IMR-90 (cell line): ENCODE measurements at regions not wholly inside any gene's neighbourhood (a gene's known extent, or its start where the extent isn't known, plus 50 kb on each side); places are given as distances from the start of the nearest gene placed in this dataset.

Experiments
- ATAC-seq: fragments of 200-7000 bp; cut with Tn5 transposase; 2 replicates; pipeline ENCODE4 v1.9.1; 2020; ENCODE audit warnings: low read depth, mild to moderate bottlenecking, moderate library complexity
- BruUV-seq: library from RNA; stranded (reverse); fragments of 400-500 nt; replicated peaks from 2 replicates; lab custom pipeline; 2021; lab: Mats Ljungman, UMichigan
- CTCF ChIA-PET: fragments of 300-600 bp; formaldehyde crosslinking; extraction: SDS; loops from one replicate; lab custom pipeline; 2021; ENCODE audit warnings: antibody characterized with exemption; lab: Yijun Ruan, JAX
- POLR2A ChIA-PET: fragments of 300-600 bp; sonication (Branson Sonifier 250); formaldehyde crosslinking; loops from one replicate; lab custom pipeline; 2022; ENCODE audit warnings: antibody characterized with exemption; ENCODE audit not compliant: unreplicated experiment; lab: Charles Lee
- DNase-seq: peaks from one replicate; pipeline ENCODE4 v3.0.0; 2013
- H2AFZ ChIP-seq: replicated peaks from 2 replicates; pipeline ENCODE3; 2013; ENCODE audit warnings: low read length, mild to moderate bottlenecking; ENCODE audit not compliant: poor library complexity
- H2AK5ac ChIP-seq: 2 replicates; pipeline ENCODE4 v1.6.1; 2013; ENCODE audit warnings: low read depth, low read length, inconsistent platforms
- H2AK9ac ChIP-seq: replicated peaks from 2 replicates; pipeline ENCODE3; 2013; ENCODE audit warnings: mild to moderate bottlenecking, low read depth, low read length, moderate library complexity; ENCODE audit not compliant: poor library complexity
- H2BK120ac ChIP-seq: 2 replicates; pipeline ENCODE4 v1.6.1; 2013; ENCODE audit warnings: low read depth, low read length, inconsistent platforms
- H2BK15ac ChIP-seq: 3 replicates; pipeline ENCODE4 v1.6.1; 2013; ENCODE audit warnings: low read depth, low read length, inconsistent platforms
- H2BK20ac ChIP-seq: 2 replicates; pipeline ENCODE4 v1.6.1; 2013; ENCODE audit warnings: low read depth, mild to moderate bottlenecking, inconsistent platforms, low read length, moderate library complexity
- H2BK5ac ChIP-seq: 2 replicates; pipeline ENCODE4 v1.6.1; 2013; ENCODE audit warnings: mild to moderate bottlenecking, low read depth, low read length, inconsistent platforms; ENCODE audit not compliant: poor library complexity, severe bottlenecking
- H3K14ac ChIP-seq: replicated peaks from 2 replicates; pipeline ENCODE4 v1.6.1; 2013; ENCODE audit warnings: low read depth, low read length, inconsistent platforms
- H3K18ac ChIP-seq: 2 replicates; pipeline ENCODE4 v1.6.1; 2013; ENCODE audit warnings: low read depth, low read length, control low read depth
- H3K23ac ChIP-seq: 2 replicates; pipeline ENCODE4 v1.6.1; 2013; ENCODE audit warnings: low read depth, low read length, inconsistent platforms
- H3K27ac ChIP-seq: 2 replicates; pipeline ENCODE4 v1.5.1; 2013; ENCODE audit warnings: mild to moderate bottlenecking, control low read depth, low read length; ENCODE audit not compliant: insufficient read depth
- H3K27me3 ChIP-seq: 2 replicates; pipeline ENCODE4 v1.6.1; 2013; ENCODE audit warnings: low read length; ENCODE audit not compliant: control insufficient read depth, insufficient read depth
- H3K36me3 ChIP-seq: 2 replicates; pipeline ENCODE4 v1.6.1; 2013; ENCODE audit warnings: low read length, mixed read lengths; ENCODE audit not compliant: control insufficient read depth, insufficient read depth
- H3K4ac ChIP-seq: 2 replicates; pipeline ENCODE4 v1.6.1; 2013; ENCODE audit warnings: low read depth, low read length, inconsistent platforms
- H3K4me1 ChIP-seq: 2 replicates; pipeline ENCODE4 v1.6.1; 2013; ENCODE audit warnings: low read length, mixed read lengths; ENCODE audit not compliant: control insufficient read depth, insufficient read depth
- H3K4me2 ChIP-seq: 2 replicates; pipeline ENCODE4 v1.6.1; 2013; ENCODE audit warnings: low read depth, mild to moderate bottlenecking, control low read depth, low read length, moderate library complexity
- H3K4me3 ChIP-seq: 2 replicates; pipeline ENCODE4 v1.5.1; 2013; ENCODE audit warnings: low read depth, mild to moderate bottlenecking, control low read depth, low read length, moderate library complexity; ENCODE audit not compliant: insufficient read depth
- H3K56ac ChIP-seq: 2 replicates; pipeline ENCODE4 v1.6.1; 2013; ENCODE audit warnings: low read length, inconsistent platforms; ENCODE audit not compliant: insufficient read depth; ENCODE audit errors: extremely low read depth
- H3K79me1 ChIP-seq, 2 experiments: 2 replicates each; pipeline ENCODE4 v1.6.1; 2013; ENCODE audit warnings: low read length in 2 of 2, inconsistent platforms in 1 of 2, low read depth in 1 of 2
- H3K9ac ChIP-seq: 2 replicates; pipeline ENCODE4 v1.6.1; 2013; ENCODE audit warnings: low read depth, low read length, control low read depth
- H3K9me1 ChIP-seq: 2 replicates; pipeline ENCODE4 v1.6.1; 2013; ENCODE audit warnings: low read length, inconsistent platforms; ENCODE audit not compliant: insufficient read depth
- H3K9me3 ChIP-seq: 2 replicates; pipeline ENCODE4 v1.6.1; 2013; ENCODE audit warnings: low read length; ENCODE audit not compliant: control insufficient read depth, insufficient read depth
- H4K20me1 ChIP-seq: 2 replicates; pipeline ENCODE4 v1.6.1; 2013; ENCODE audit warnings: low read length, inconsistent platforms; ENCODE audit not compliant: insufficient read depth
- H4K5ac ChIP-seq: 2 replicates; pipeline ENCODE4 v1.6.1; 2013; ENCODE audit warnings: mild to moderate bottlenecking, low read depth, low read length, control low read depth
- H4K8ac ChIP-seq, 2 experiments: 2 replicates each; pipeline ENCODE4 v1.6.1; 2013; ENCODE audit warnings: low read depth in 2 of 2, low read length in 2 of 2, control low read depth in 1 of 2, inconsistent platforms in 1 of 2
- H4K91ac ChIP-seq: 2 replicates; pipeline ENCODE4 v1.6.1; 2013; ENCODE audit warnings: low read depth, low read length, inconsistent platforms; ENCODE audit not compliant: insufficient read depth
- BHLHE40 ChIP-seq: fragments of 150-350 bp; IDR thresholded peaks from 2 replicates; pipeline ENCODE4 v1.6.1; 2016; ENCODE audit warnings: mild to moderate bottlenecking, low read depth, low read length
- CEBPB ChIP-seq: IDR thresholded peaks from 2 replicates; pipeline ENCODE4 v1.6.1; 2012; ENCODE audit warnings: low read depth, low read length, improper control_type of control experiment
- CHD1 ChIP-seq: IDR thresholded peaks from 2 replicates; pipeline ENCODE4 v1.6.1; 2012; ENCODE audit warnings: low read depth, low read length, improper control_type of control experiment
- ELK1 ChIP-seq: fragments of 150-350 bp; IDR thresholded peaks from 2 replicates; pipeline ENCODE4 v1.6.1; 2016; ENCODE audit warnings: low read depth, mild to moderate bottlenecking, low read length, moderate library complexity, borderline replicate concordance
- FOS ChIP-seq: fragments of 150-350 bp; IDR thresholded peaks from 2 replicates; pipeline ENCODE4 v1.6.1; 2016; ENCODE audit warnings: low read depth, low read length
- MAFK ChIP-seq: IDR thresholded peaks from 2 replicates; pipeline ENCODE4 v1.6.1; 2012; ENCODE audit warnings: low read depth, low read length, improper control_type of control experiment
- MAZ ChIP-seq: IDR thresholded peaks from 2 replicates; pipeline ENCODE4 v1.6.1; 2012; ENCODE audit warnings: low read depth, mild to moderate bottlenecking, low read length, improper control_type of control experiment, moderate library complexity, borderline replicate concordance
- MXI1 ChIP-seq: IDR thresholded peaks from 2 replicates; pipeline ENCODE4 v1.6.1; 2012; ENCODE audit warnings: low read depth, mild to moderate bottlenecking, low read length, moderate library complexity, borderline replicate concordance
- NFE2L2 ChIP-seq: fragments of 150-350 bp; IDR thresholded peaks from 2 replicates; pipeline ENCODE4 v1.6.1; 2016; ENCODE audit warnings: low read depth, mild to moderate bottlenecking, low read length
- POLR2A ChIP-seq: IDR thresholded peaks from 2 replicates; pipeline ENCODE4 v1.6.1; 2012; ENCODE audit warnings: mild to moderate bottlenecking, low read depth, low read length
- RAD21 ChIP-seq: IDR thresholded peaks from 2 replicates; pipeline ENCODE4 v1.6.1; 2012; ENCODE audit warnings: low read length, improper control_type of control experiment
- RCOR1 ChIP-seq: IDR thresholded peaks from 2 replicates; pipeline ENCODE4 v1.6.1; 2012; ENCODE audit warnings: mild to moderate bottlenecking, low read length, improper control_type of control experiment; ENCODE audit not compliant: insufficient replicate concordance
- RFX5 ChIP-seq: IDR thresholded peaks from 2 replicates; pipeline ENCODE4 v1.8.0; 2012; ENCODE audit warnings: low read depth, mild to moderate bottlenecking, low read length, moderate library complexity
- SMC3 ChIP-seq: fragments of 150-350 bp; IDR thresholded peaks from 2 replicates; pipeline ENCODE4 v1.6.1; 2016; ENCODE audit warnings: low read depth, mild to moderate bottlenecking, antibody characterized with exemption, low read length, moderate library complexity
- WGBS, 2 experiments: methylation state at CpG; one replicate each; pipeline versions ENCODE4 v1.1.5 to v1.1.7; 2013; ENCODE audit warnings: missing lambda C conversion rate in 2 of 2; ENCODE audit not compliant: insufficient read length in 1 of 2; ENCODE audit errors: extremely low coverage in 2 of 2; 5-methylcytosine and 5-hydroxymethylcytosine counted together
- dilution Hi-C: fragments of 300-500 bp; cut with HindIII; formaldehyde crosslinking; loops from one replicate; pipeline ENCODE4 v1.14.3; 2018; ENCODE audit warnings: low sequenced_read_pairs; ENCODE audit not compliant: unreplicated experiment
- in situ Hi-C: fragments of 300-500 bp; cut with MboI; formaldehyde crosslinking; loops from 3 replicates; pipeline ENCODE4 v1.14.3; 2019; ENCODE audit warnings: low sequenced_read_pairs, inconsistent platforms, mixed read lengths
- intact Hi-C: fragments of 100-400 bp; cut with micrococcal nuclease; formaldehyde crosslinking; loops from 2 replicates; pipeline ENCODE4 v1.10.0; 2022
- TF ChIP-seq, protein P1 (sequence below): conservative IDR thresholded peaks from 2 replicates; pipeline ENCODE4 v1.5.1; 2012; ENCODE audit warnings: mild to moderate bottlenecking, low read depth, low read length, improper control_type of control experiment
- TF ChIP-seq, protein P2 (sequence below): fragments of 150-350 bp; IDR thresholded peaks from 2 replicates; pipeline ENCODE4 v1.6.1; 2017; ENCODE audit warnings: mild to moderate bottlenecking, antibody characterized with exemption, low read length, low read depth

- no peaks in the 10 kb centered on the region for H3K36me3 ChIP-seq
- in situ Hi-C loops (no loop called here), intact Hi-C loops (no loop called here), dilution Hi-C loops (no loop called here)
- H3K9me3 ChIP-seq: no peaks in the 10 kb centered on the region
- TF ChIP-seq BHLHE40: no peak
- no peak for TF ChIP-seq MAZ
- no peak for TF ChIP-seq SMC3
- no peak for TF ChIP-seq RCOR1
- TF ChIP-seq MAFK: no peak
- TF ChIP-seq, protein P1, sequence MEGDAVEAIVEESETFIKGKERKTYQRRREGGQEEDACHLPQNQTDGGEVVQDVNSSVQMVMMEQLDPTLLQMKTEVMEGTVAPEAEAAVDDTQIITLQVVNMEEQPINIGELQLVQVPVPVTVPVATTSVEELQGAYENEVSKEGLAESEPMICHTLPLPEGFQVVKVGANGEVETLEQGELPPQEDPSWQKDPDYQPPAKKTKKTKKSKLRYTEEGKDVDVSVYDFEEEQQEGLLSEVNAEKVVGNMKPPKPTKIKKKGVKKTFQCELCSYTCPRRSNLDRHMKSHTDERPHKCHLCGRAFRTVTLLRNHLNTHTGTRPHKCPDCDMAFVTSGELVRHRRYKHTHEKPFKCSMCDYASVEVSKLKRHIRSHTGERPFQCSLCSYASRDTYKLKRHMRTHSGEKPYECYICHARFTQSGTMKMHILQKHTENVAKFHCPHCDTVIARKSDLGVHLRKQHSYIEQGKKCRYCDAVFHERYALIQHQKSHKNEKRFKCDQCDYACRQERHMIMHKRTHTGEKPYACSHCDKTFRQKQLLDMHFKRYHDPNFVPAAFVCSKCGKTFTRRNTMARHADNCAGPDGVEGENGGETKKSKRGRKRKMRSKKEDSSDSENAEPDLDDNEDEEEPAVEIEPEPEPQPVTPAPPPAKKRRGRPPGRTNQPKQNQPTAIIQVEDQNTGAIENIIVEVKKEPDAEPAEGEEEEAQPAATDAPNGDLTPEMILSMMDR: no peak
- TF ChIP-seq RFX5: no peak
- TF ChIP-seq RAD21: no peak
- TF ChIP-seq POLR2A: no peak
- TF ChIP-seq, protein P2, sequence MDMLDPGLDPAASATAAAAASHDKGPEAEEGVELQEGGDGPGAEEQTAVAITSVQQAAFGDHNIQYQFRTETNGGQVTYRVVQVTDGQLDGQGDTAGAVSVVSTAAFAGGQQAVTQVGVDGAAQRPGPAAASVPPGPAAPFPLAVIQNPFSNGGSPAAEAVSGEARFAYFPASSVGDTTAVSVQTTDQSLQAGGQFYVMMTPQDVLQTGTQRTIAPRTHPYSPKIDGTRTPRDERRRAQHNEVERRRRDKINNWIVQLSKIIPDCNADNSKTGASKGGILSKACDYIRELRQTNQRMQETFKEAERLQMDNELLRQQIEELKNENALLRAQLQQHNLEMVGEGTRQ: no peak
- TF ChIP-seq MXI1: no peak
- TF ChIP-seq NFE2L2: no peak
- TF ChIP-seq ELK1: no peak
- TF ChIP-seq FOS: no peak
- TF ChIP-seq CHD1: no peak
- no peak for TF ChIP-seq CEBPB
- H3K27me3 ChIP-seq: peaks cover 5% of the 10 kb centered on the region
- no TSS peak for BruUV-seq
- H3K9me1 ChIP-seq: no peaks in the 10 kb centered on the region
- H3K27ac ChIP-seq: no peak overlapping the region
- no peak overlapping the region for H2AFZ ChIP-seq
- CTCF ChIA-PET: interaction anchor here (0.6 to 0.7 kb wide), 2 partner anchors 14 to 124 kb away, joined by 3 read pairs; no protein-coding TSS in a partner anchor
- H2BK120ac ChIP-seq: no peak overlapping the region
- H3K18ac ChIP-seq: no peak overlapping the region
- H3K79me1 ChIP-seq: no peaks in the 10 kb centered on the region
- H3K23ac ChIP-seq: no peak overlapping the region
- H3K9ac ChIP-seq: no peak overlapping the region
- H4K91ac ChIP-seq: no peak overlapping the region
- H2AK9ac ChIP-seq: no peak overlapping the region
- H3K4me3 ChIP-seq: no peak overlapping the region
- POLR2A ChIA-PET: no interaction called here
- WGBS, 2 experiments: no CpG with 5 or more reads among the region's 5 CpGs
- DNase-seq: no peak
- H3K4me1 ChIP-seq: peaks cover under 1% of the 10 kb centered on the region
- no peak overlapping the region for H2BK5ac ChIP-seq
- no peak for ATAC-seq
- H2BK15ac ChIP-seq: no peak overlapping the region
- no peak overlapping the region for H3K56ac ChIP-seq
- H3K4me2 ChIP-seq: no peak overlapping the region
- no peaks in the 10 kb centered on the region for H4K20me1 ChIP-seq
- no peak overlapping the region for H4K5ac ChIP-seq
- no peak overlapping the region for H4K8ac ChIP-seq
- H3K14ac ChIP-seq: no peak overlapping the region
- H3K4ac ChIP-seq: no peak overlapping the region
- H2AK5ac ChIP-seq: no peak overlapping the region
- no peak overlapping the region for H2BK20ac ChIP-seq
Measured at GRCh38 chr12:94841904-94842610, 161.4 kb downstream of the NDUFA12 start.
